C1 segment of cervical spinal cord (tissue), 14 donors: ENCODE measurements at regions not wholly inside any gene's neighbourhood (a gene's known extent, or its start where the extent isn't known, plus 50 kb on each side); places are given as distances from the start of the nearest gene placed in this dataset.
"Not testable (repeated sequence)": the region's sequence is repeated elsewhere in the genome, so short reads cannot be mapped to it uniquely, and the experiment has no call there.

ENCODE experiments used
- DNase-seq, 14 donors: peaks; one replicate each; lab custom pipeline; 2025; lab: John Stamatoyannopoulos, UW

- DNase-seq = no peak
These were observed 1029.5 kb upstream of the GJE1 start for GRCh38 chr6:141103246-141103645.

GRCh38 chr6:141097471-141097870 is 1035.3 kb upstream of the GJE1 start:
- DNase-seq = no peak

GRCh38 chr6:141095308-141095707 is 1037.4 kb upstream of the GJE1 start:
- no peak for DNase-seq

- DNase-seq = no peak
These were observed 1044.6 kb upstream of the GJE1 start for GRCh38 chr6:141088171-141088570.

- no peak for DNase-seq
These were observed 1055.1 kb upstream of the GJE1 start for GRCh38 chr6:141077355-141078333.

GRCh38 chr6:141057761-141058160 is 1075.0 kb upstream of the GJE1 start:
- DNase-seq = no peak

- no peak for DNase-seq
These were observed 1075.6 kb upstream of the GJE1 start for GRCh38 chr6:141056945-141057625.

GRCh38 chr6:141050471-141050870 is 1082.3 kb upstream of the GJE1 start:
- no peak for DNase-seq

- DNase-seq = no peak
These were observed 1084.3 kb upstream of the GJE1 start for GRCh38 chr6:141048451-141048850.

GRCh38 chr6:141046496-141046895 is 1086.2 kb upstream of the GJE1 start:
- DNase-seq = not testable (repeated sequence)

- no peak for DNase-seq
These were observed 1091.1 kb upstream of the GJE1 start for GRCh38 chr6:141041596-141042087.

GRCh38 chr6:141035312-141036200 is 1097.2 kb upstream of the GJE1 start:
- DNase-seq = no peak

GRCh38 chr6:141033101-141033500 is 1099.6 kb upstream of the GJE1 start:
- DNase-seq = no peak

GRCh38 chr6:141029908-141030307 is 1102.8 kb upstream of the GJE1 start:
- no peak for DNase-seq

GRCh38 chr6:141028791-141029280 is 1103.9 kb upstream of the GJE1 start:
- no peak for DNase-seq

- no peak for DNase-seq
These were observed 1106.2 kb upstream of the GJE1 start for GRCh38 chr6:141026504-141026903.

GRCh38 chr6:141024526-141024925 is 1108.2 kb upstream of the GJE1 start:
- DNase-seq = no peak

- DNase-seq = no peak
These were observed 1114.8 kb upstream of the GJE1 start for GRCh38 chr6:141017941-141018340.

- no peak for DNase-seq
These were observed 1131.8 kb upstream of the GJE1 start for GRCh38 chr6:141000917-141001316.

- no peak for DNase-seq
These were observed 1139.2 kb upstream of the GJE1 start for GRCh38 chr6:140993515-140993914.

GRCh38 chr6:140992678-140993077 is 1140.0 kb upstream of the GJE1 start:
- DNase-seq = no peak
